ENCODE measurements at regions not wholly inside any gene's neighbourhood (a gene's known extent, or its start where the extent isn't known, plus 50 kb on each side); places are given as distances from the start of the nearest gene placed in this dataset.
"Not testable (repeated sequence)": the region's sequence is repeated elsewhere in the genome, so short reads cannot be mapped to it uniquely, and the experiment has no call there.

DNA sequence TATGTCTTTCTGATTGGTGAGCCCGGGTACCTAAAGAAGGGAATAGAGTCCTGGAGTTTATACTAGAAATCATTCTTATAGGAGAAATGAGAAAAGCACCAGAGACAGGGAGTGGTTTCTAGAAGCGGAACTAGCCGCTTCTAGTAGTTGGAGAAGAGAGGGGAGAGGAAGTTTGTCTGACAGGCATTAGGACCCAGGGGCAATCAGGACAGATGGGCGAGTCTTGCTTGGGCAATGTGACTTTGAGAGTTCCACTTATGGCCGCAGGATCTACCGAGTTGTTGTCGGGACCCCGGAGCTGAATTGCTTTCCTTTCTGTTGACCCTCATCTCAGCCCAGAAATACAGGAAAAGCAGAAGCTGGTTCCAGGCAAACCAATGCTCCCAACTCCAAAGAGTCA, 596.8 kb upstream of the CNTN5 start:
- H3K9me3 ChIP-seq (ENCODE audit: insufficient read depth, low read depth) = 0 out of 2 replicates have a peak, but pooled peaks cover 4% of the 10 kb centered on the region
- H3K79me2 ChIP-seq (ENCODE audit: low read depth) = no peaks in the 10 kb centered on the region
- no peaks in the 10 kb centered on the region for H3F3A ChIP-seq (ENCODE audit: insufficient read depth, low read depth)
- 0 out of 2 replicates have a peak overlapping the region, but pooled peaks have one; percentile 25 for H2AFZ ChIP-seq
- ChIA-PET POLR2A (ENCODE audit: unreplicated experiment) (no interaction called here), CTCF (no interaction called here)
- no peak overlapping the region for H3K4me3 ChIP-seq
- no peaks in the 10 kb centered on the region for H3K36me3 ChIP-seq (ENCODE audit: low read depth)
- H3K27ac ChIP-seq = no peak overlapping the region
- no peak for TF ChIP-seq EZH2 (IDR thresholded peaks at IDR 0.05; ENCODE audit: low read depth)
- TF ChIP-seq, protein P1, sequence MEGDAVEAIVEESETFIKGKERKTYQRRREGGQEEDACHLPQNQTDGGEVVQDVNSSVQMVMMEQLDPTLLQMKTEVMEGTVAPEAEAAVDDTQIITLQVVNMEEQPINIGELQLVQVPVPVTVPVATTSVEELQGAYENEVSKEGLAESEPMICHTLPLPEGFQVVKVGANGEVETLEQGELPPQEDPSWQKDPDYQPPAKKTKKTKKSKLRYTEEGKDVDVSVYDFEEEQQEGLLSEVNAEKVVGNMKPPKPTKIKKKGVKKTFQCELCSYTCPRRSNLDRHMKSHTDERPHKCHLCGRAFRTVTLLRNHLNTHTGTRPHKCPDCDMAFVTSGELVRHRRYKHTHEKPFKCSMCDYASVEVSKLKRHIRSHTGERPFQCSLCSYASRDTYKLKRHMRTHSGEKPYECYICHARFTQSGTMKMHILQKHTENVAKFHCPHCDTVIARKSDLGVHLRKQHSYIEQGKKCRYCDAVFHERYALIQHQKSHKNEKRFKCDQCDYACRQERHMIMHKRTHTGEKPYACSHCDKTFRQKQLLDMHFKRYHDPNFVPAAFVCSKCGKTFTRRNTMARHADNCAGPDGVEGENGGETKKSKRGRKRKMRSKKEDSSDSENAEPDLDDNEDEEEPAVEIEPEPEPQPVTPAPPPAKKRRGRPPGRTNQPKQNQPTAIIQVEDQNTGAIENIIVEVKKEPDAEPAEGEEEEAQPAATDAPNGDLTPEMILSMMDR (conservative IDR thresholded peaks at IDR 0.05) = no peak
- peak overlapping the region; percentile 45 for H3K4me2 ChIP-seq
- H3K27me3 ChIP-seq (ENCODE audit: insufficient read depth, low read depth) = no peaks in the 10 kb centered on the region
- no peaks in the 10 kb centered on the region for H3K4me1 ChIP-seq (replicated peaks; ENCODE audit: insufficient read depth)
- no TSS peak for BruUV-seq (replicated peaks)
- H3K9me2 ChIP-seq (ENCODE audit: insufficient read depth) = no peaks in the 10 kb centered on the region
- DNase-seq = no peak
- intact Hi-C loops (cut with micrococcal nuclease; ENCODE audit: unreplicated experiment) = no loop called here
- H4K20me1 ChIP-seq (ENCODE audit: insufficient read depth) = no peaks in the 10 kb centered on the region

DNA sequence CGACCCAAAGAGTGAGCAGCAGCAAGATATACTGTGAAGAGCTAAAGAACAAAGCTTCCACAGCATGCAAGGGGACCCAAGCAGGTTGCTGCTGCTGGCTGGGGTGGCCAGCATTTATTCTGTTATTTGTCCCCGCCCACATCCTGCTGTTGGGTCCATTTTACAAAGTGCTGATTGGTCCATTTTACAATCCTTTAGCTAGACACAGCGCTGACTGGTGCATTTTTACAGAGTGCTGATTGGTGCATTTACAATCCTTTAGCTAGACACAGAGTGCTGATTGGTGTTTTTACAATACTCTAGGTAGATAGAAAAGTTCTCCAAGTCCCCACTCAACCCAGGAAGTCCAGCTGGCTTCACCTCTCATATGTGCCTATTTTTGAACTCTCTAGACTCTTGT, 596.0 kb upstream of the CNTN5 start:
- POLR2A ChIA-PET (ENCODE audit: unreplicated experiment); H3K4me3 ChIP-seq; H3K36me3 ChIP-seq (ENCODE audit: low read depth); BruUV-seq (replicated peaks); H3F3A ChIP-seq (ENCODE audit: insufficient read depth, low read depth); H3K4me1 ChIP-seq (replicated peaks; ENCODE audit: insufficient read depth); H3K9me2 ChIP-seq (ENCODE audit: insufficient read depth); H3K9me3 ChIP-seq (ENCODE audit: insufficient read depth, low read depth); CTCF ChIA-PET; H3K27me3 ChIP-seq (ENCODE audit: insufficient read depth, low read depth); H4K20me1 ChIP-seq (ENCODE audit: insufficient read depth); H3K79me2 ChIP-seq (ENCODE audit: low read depth); H3K4me2 ChIP-seq; DNase-seq; H3K27ac ChIP-seq; intact Hi-C loops (cut with micrococcal nuclease; ENCODE audit: unreplicated experiment): not testable (repeated sequence)
- peak overlapping the region; percentile 25; the same call in 1 of the 2 replicates for H2AFZ ChIP-seq

DNA sequence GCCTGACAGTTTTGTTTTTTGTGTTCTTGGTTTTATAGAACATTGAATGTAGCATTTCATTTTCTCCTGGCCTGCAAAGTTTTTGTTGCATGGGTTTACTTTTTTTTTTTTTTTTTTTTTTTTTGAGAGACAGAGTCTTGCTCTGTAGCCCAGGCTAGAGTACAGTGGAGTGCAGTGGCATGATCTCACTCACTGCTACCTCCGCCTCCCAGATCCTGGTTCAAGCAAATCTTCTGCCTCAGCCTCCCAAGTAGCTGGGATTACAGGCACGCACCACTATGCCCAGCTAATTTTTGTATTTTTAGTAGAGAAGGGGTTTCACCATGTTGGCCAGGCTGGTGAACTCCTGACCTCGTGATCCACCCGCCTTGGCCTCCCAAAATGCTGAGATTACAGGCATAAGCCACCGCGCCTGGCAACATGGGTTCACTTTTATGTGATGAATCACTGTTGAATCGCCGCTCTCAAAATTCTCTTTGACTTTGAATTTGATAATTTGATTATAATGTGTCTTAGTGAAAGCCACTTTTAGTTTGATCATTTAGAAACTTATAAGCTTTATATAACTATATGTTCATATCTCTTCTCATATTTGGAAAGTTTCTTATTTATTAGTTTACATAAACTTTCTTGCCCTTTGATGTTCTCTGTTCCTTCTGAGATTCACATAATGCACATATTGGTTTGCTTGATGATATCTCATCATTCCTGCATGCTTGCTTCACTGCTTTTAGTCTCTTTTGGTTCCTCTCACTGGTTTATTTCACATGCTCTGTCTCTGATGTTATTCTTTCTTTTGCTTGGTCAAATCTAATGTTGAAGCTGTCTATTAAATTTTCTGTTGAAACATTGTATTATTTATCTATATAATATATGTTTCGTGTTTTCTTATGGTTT, 589.0 kb upstream of the CNTN5 start:
- CTCF ChIA-PET = no interaction called here
- H3K4me1 ChIP-seq (replicated peaks; ENCODE audit: insufficient read depth) = no peaks in the 10 kb centered on the region
- H3K9me2 ChIP-seq (ENCODE audit: insufficient read depth) = no peaks in the 10 kb centered on the region
- POLR2A ChIA-PET (ENCODE audit: unreplicated experiment) = no interaction called here
- H3K79me2 ChIP-seq (ENCODE audit: low read depth) = no peaks in the 10 kb centered on the region
- no peaks in the 10 kb centered on the region for H3K27me3 ChIP-seq (ENCODE audit: insufficient read depth, low read depth)
- TF ChIP-seq, protein P1 (conservative IDR thresholded peaks at IDR 0.05) = no peak
- TF ChIP-seq EZH2 (IDR thresholded peaks at IDR 0.05; ENCODE audit: low read depth) = no peak
- no peak overlapping the region for H3K27ac ChIP-seq
- H3K9me3 ChIP-seq (ENCODE audit: insufficient read depth, low read depth) = 0 out of 2 replicates have a peak, but pooled peaks cover 4% of the 10 kb centered on the region
- H3K4me2 ChIP-seq = no peak overlapping the region
- DNase-seq = no peak
- BruUV-seq (replicated peaks) = no TSS peak
- H2AFZ ChIP-seq = no peak overlapping the region
- intact Hi-C loops (cut with micrococcal nuclease; ENCODE audit: unreplicated experiment) = no loop called here
- H3K4me3 ChIP-seq = no peak overlapping the region
- H3K36me3 ChIP-seq (ENCODE audit: low read depth) = no peaks in the 10 kb centered on the region
- H4K20me1 ChIP-seq (ENCODE audit: insufficient read depth) = no peaks in the 10 kb centered on the region
- H3F3A ChIP-seq (ENCODE audit: insufficient read depth, low read depth) = no peaks in the 10 kb centered on the region

Measured in PC-9 (cell line).